Muscle layer of colon (tissue), 2 donors: ENCODE measurements at regions not wholly inside any gene's neighbourhood (a gene's known extent, or its start where the extent isn't known, plus 50 kb on each side); places are given as distances from the start of the nearest gene placed in this dataset.

Source experiments
- H3K27ac ChIP-seq: one replicate; pipeline ENCODE4 v1.7.0; 2013; ENCODE audit warnings: low read depth, mild to moderate bottlenecking, low read length, moderate library complexity
- H3K27me3 ChIP-seq, 2 donors: one replicate each; pipeline ENCODE4 v1.7.0; 2013; ENCODE audit warnings: low read length in 2 of 2, mild to moderate bottlenecking in 2 of 2; ENCODE audit not compliant: insufficient read depth in 2 of 2, control insufficient read depth in 1 of 2
- H3K36me3 ChIP-seq: one replicate; pipeline ENCODE4 v1.7.0; 2013; ENCODE audit warnings: mild to moderate bottlenecking, low read length; ENCODE audit not compliant: insufficient read depth
- H3K4me1 ChIP-seq: one replicate; pipeline ENCODE4 v1.7.0; 2013; ENCODE audit warnings: mild to moderate bottlenecking, low read length; ENCODE audit not compliant: insufficient read depth
- H3K4me3 ChIP-seq, 2 donors: one replicate each; pipeline ENCODE4 v1.7.0; 2013; ENCODE audit warnings: low read length in 2 of 2, low read depth in 1 of 2, mild to moderate bottlenecking in 1 of 2, moderate library complexity in 1 of 2
- H3K9ac ChIP-seq: one replicate; pipeline ENCODE4 v1.7.0; 2013; ENCODE audit warnings: low read length
- H3K9me3 ChIP-seq: one replicate; pipeline ENCODE4 v1.7.0; 2013; ENCODE audit warnings: mild to moderate bottlenecking, low read length
- donor health status: abdominal sarcoma.
- donor health status: Adenocarcinoma of cecum.

- H3K9me3 ChIP-seq, result no peaks in the 10 kb centered on the region
- no peaks in the 10 kb centered on the region for H3K27me3 ChIP-seq
- H3K4me1 ChIP-seq, result peaks cover 12% of the 10 kb centered on the region
- H3K27ac ChIP-seq, result no peak overlapping the region
- H3K4me3 ChIP-seq, result no peak overlapping the region
- no peaks in the 10 kb centered on the region for H3K36me3 ChIP-seq
- H3K9ac ChIP-seq, result no peak overlapping the region
Observed at GRCh38 chr6:81694855-81695254, 57.6 kb downstream of the TENT5A start.

GRCh38 chr6:81694207-81694606 is 58.3 kb downstream of the TENT5A start:
- Histone ChIP-seq H3K9ac (no peak overlapping the region), H3K27ac (no peak overlapping the region), H3K36me3 (no peaks in the 10 kb centered on the region), H3K4me1 (peaks cover 12% of the 10 kb centered on the region), H3K9me3 (no peaks in the 10 kb centered on the region), H3K4me3 (no peak overlapping the region), H3K27me3 (no peaks in the 10 kb centered on the region)

- H3K4me3 ChIP-seq, result no peak overlapping the region
- no peak overlapping the region for H3K27ac ChIP-seq
- H3K9ac ChIP-seq, result no peak overlapping the region
- no peaks in the 10 kb centered on the region for H3K27me3 ChIP-seq
- H3K36me3 ChIP-seq, result no peaks in the 10 kb centered on the region
- peaks cover 12% of the 10 kb centered on the region for H3K4me1 ChIP-seq
- no peaks in the 10 kb centered on the region for H3K9me3 ChIP-seq
Observed at GRCh38 chr6:81693266-81693665, 59.2 kb downstream of the TENT5A start.

GRCh38 chr6:81690073-81690472 is 62.4 kb downstream of the TENT5A start:
- Histone ChIP-seq H3K27me3 (no peaks in the 10 kb centered on the region), H3K9me3 (no peaks in the 10 kb centered on the region), H3K27ac (no peak overlapping the region), H3K36me3 (no peaks in the 10 kb centered on the region), H3K4me1 (no peaks in the 10 kb centered on the region), H3K4me3 (no peak overlapping the region), H3K9ac (no peak overlapping the region)

- no peaks in the 10 kb centered on the region for H3K9me3 ChIP-seq
- H3K27ac ChIP-seq, result no peak overlapping the region
- no peak overlapping the region for H3K9ac ChIP-seq
- H3K4me3 ChIP-seq, result no peak overlapping the region
- no peaks in the 10 kb centered on the region for H3K27me3 ChIP-seq
- H3K36me3 ChIP-seq, result no peaks in the 10 kb centered on the region
- H3K4me1 ChIP-seq, result no peaks in the 10 kb centered on the region
Observed at GRCh38 chr6:81689580-81689979, 62.9 kb downstream of the TENT5A start.

- Histone ChIP-seq H3K9ac (no peak overlapping the region), H3K4me1 (no peaks in the 10 kb centered on the region), H3K4me3 (no peak overlapping the region), H3K36me3 (no peaks in the 10 kb centered on the region), H3K9me3 (no peaks in the 10 kb centered on the region), H3K27ac (no peak overlapping the region), H3K27me3 (no peaks in the 10 kb centered on the region)
Observed at GRCh38 chr6:81683912-81684311, 68.6 kb downstream of the TENT5A start.

- H3K9me3 ChIP-seq, result no peaks in the 10 kb centered on the region
- H3K27ac ChIP-seq, result no peak overlapping the region
- H3K4me1 ChIP-seq, result no peaks in the 10 kb centered on the region
- no peaks in the 10 kb centered on the region for H3K27me3 ChIP-seq
- no peaks in the 10 kb centered on the region for H3K36me3 ChIP-seq
- no peak overlapping the region for H3K4me3 ChIP-seq
- no peak overlapping the region for H3K9ac ChIP-seq
Observed at GRCh38 chr6:81682858-81683620, 69.4 kb downstream of the TENT5A start.

GRCh38 chr6:81682235-81682795 is 70.2 kb downstream of the TENT5A start:
- Histone ChIP-seq H3K9ac (no peak overlapping the region), H3K27ac (no peak overlapping the region), H3K4me1 (no peaks in the 10 kb centered on the region), H3K36me3 (no peaks in the 10 kb centered on the region), H3K4me3 (no peak overlapping the region), H3K27me3 (no peaks in the 10 kb centered on the region), H3K9me3 (no peaks in the 10 kb centered on the region)

GRCh38 chr6:81669445-81669844 is 83.0 kb downstream of the TENT5A start:
- Histone ChIP-seq H3K9me3 (no peaks in the 10 kb centered on the region), H3K27ac (no peak overlapping the region), H3K36me3 (no peaks in the 10 kb centered on the region), H3K4me1 (no peaks in the 10 kb centered on the region), H3K27me3 (no peaks in the 10 kb centered on the region), H3K4me3 (no peak overlapping the region), H3K9ac (no peak overlapping the region)

GRCh38 chr6:81668615-81669047 is 83.8 kb downstream of the TENT5A start:
- H3K9ac ChIP-seq, result no peak overlapping the region
- no peaks in the 10 kb centered on the region for H3K4me1 ChIP-seq
- no peaks in the 10 kb centered on the region for H3K36me3 ChIP-seq
- no peaks in the 10 kb centered on the region for H3K9me3 ChIP-seq
- no peak overlapping the region for H3K27ac ChIP-seq
- no peaks in the 10 kb centered on the region for H3K27me3 ChIP-seq
- no peak overlapping the region for H3K4me3 ChIP-seq

GRCh38 chr6:81666481-81666880 is 86.0 kb downstream of the TENT5A start:
- H3K9ac ChIP-seq, result no peak overlapping the region

GRCh38 chr6:81656231-81656630 is 96.2 kb downstream of the TENT5A start:
- no peaks in the 10 kb centered on the region for H3K4me1 ChIP-seq
- H3K9ac ChIP-seq, result no peak overlapping the region
- no peak overlapping the region for H3K27ac ChIP-seq
- H3K27me3 ChIP-seq, result no peaks in the 10 kb centered on the region
- no peaks in the 10 kb centered on the region for H3K36me3 ChIP-seq
- no peaks in the 10 kb centered on the region for H3K9me3 ChIP-seq
- H3K4me3 ChIP-seq, result no peak overlapping the region

More at GRCh38 chr6:81666481-81666880, 86.0 kb downstream of the TENT5A start:
- H3K36me3 ChIP-seq, result no peaks in the 10 kb centered on the region
- no peaks in the 10 kb centered on the region for H3K4me1 ChIP-seq
- no peak overlapping the region for H3K4me3 ChIP-seq
- H3K9me3 ChIP-seq, result no peaks in the 10 kb centered on the region
- no peak overlapping the region for H3K27ac ChIP-seq
- no peaks in the 10 kb centered on the region for H3K27me3 ChIP-seq
